ENCODE measurements at regions not wholly inside any gene's neighbourhood (a gene's known extent, or its start where the extent isn't known, plus 50 kb on each side); places are given as distances from the start of the nearest gene placed in this dataset.

DNA sequence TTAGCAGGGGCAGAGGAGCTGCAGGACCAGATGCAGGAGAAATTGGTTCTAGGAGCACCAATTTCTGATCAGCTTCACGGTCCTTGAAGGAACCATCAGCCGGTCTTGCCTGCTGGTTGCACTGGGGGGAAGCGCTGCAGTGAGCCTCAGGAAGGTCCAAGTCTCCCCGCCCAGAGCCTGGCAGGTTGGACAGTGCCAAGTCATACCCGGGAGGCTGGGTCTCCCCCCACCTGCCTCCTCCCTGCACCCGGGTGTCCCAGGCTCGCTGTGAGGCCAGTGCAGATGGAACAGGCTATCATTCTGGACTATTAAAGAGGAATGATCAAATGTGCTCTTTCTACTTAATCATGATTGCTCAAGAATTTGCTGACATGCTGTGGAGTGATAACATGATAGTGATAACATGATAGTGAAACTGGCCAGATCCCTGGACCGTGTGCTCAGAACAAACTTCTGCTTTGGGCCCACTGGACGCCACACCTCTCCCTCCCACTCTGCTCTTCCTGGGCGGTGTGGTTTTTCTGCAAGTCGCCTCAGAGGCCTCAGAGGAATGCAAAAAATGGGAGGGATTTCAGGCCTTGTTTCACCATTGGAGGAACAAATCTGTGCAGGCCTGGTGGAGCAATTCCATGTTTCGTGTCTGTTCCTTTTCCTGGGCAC is 236.0 kb downstream of the IRF8 start:
- Histone ChIP-seq H3K36me3 (no peaks in the 10 kb centered on the region), H3K27ac (no peak overlapping the region), H3K4me3 (no peak overlapping the region), H3K9me3 (no peaks in the 10 kb centered on the region), H3K27me3 (no peaks in the 10 kb centered on the region), H3K4me1 (no peaks in the 10 kb centered on the region)
- 64 to 72% (median 70%) methylated on average over 10 to 12 of the region's 12 CpGs for WGBS, 5 donors
- TF ChIP-seq POLR2A (IDR thresholded peaks at IDR 0.05) (no peak), EP300 (IDR thresholded peaks at IDR 0.05) (no peak), POLR2AphosphoS5 (IDR thresholded peaks at IDR 0.05) (no peak)
- TF ChIP-seq, protein P1, sequence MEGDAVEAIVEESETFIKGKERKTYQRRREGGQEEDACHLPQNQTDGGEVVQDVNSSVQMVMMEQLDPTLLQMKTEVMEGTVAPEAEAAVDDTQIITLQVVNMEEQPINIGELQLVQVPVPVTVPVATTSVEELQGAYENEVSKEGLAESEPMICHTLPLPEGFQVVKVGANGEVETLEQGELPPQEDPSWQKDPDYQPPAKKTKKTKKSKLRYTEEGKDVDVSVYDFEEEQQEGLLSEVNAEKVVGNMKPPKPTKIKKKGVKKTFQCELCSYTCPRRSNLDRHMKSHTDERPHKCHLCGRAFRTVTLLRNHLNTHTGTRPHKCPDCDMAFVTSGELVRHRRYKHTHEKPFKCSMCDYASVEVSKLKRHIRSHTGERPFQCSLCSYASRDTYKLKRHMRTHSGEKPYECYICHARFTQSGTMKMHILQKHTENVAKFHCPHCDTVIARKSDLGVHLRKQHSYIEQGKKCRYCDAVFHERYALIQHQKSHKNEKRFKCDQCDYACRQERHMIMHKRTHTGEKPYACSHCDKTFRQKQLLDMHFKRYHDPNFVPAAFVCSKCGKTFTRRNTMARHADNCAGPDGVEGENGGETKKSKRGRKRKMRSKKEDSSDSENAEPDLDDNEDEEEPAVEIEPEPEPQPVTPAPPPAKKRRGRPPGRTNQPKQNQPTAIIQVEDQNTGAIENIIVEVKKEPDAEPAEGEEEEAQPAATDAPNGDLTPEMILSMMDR (IDR thresholded peaks at IDR 0.05): no peak
- intact Hi-C loops (cut with DNase I; ENCODE audit: low total_unique reads): no loop called here
- no peak for DNase-seq

DNA sequence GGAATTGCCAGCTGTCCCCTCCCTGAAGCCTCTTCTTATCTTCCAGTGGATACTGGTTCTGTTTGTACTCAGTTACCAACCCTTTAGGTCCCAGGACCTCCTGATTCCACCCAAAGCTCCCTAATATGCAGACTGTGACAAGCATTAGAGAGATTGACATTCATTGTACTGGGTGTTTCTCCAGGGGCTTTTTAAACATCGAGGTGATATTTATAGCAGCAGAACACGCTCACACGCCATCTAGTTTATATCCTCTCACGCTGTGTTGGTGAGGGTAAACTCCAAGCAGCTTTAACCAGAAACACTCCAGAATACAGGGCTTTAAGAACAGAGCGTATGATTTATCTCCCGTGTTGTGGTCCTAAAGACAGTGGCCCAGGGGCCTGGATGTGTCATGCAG is 238.4 kb downstream of the IRF8 start:
- intact Hi-C loops (cut with DNase I; ENCODE audit: low total_unique reads): no loop called here
- 67 to 79% (median 70%) methylated on average over 6 of the region's 6 CpGs for WGBS, 5 donors
- H3K36me3 ChIP-seq: no peaks in the 10 kb centered on the region
- no peak overlapping the region for H3K4me3 ChIP-seq
- no peak for DNase-seq
- H3K27ac ChIP-seq: no peak overlapping the region
- no peaks in the 10 kb centered on the region for H3K9me3 ChIP-seq
- TF ChIP-seq EP300 (IDR thresholded peaks at IDR 0.05): no peak
- no peak for TF ChIP-seq POLR2AphosphoS5 (IDR thresholded peaks at IDR 0.05)
- no peak for TF ChIP-seq POLR2A (IDR thresholded peaks at IDR 0.05)
- H3K27me3 ChIP-seq: no peaks in the 10 kb centered on the region
- no peaks in the 10 kb centered on the region for H3K4me1 ChIP-seq

DNA sequence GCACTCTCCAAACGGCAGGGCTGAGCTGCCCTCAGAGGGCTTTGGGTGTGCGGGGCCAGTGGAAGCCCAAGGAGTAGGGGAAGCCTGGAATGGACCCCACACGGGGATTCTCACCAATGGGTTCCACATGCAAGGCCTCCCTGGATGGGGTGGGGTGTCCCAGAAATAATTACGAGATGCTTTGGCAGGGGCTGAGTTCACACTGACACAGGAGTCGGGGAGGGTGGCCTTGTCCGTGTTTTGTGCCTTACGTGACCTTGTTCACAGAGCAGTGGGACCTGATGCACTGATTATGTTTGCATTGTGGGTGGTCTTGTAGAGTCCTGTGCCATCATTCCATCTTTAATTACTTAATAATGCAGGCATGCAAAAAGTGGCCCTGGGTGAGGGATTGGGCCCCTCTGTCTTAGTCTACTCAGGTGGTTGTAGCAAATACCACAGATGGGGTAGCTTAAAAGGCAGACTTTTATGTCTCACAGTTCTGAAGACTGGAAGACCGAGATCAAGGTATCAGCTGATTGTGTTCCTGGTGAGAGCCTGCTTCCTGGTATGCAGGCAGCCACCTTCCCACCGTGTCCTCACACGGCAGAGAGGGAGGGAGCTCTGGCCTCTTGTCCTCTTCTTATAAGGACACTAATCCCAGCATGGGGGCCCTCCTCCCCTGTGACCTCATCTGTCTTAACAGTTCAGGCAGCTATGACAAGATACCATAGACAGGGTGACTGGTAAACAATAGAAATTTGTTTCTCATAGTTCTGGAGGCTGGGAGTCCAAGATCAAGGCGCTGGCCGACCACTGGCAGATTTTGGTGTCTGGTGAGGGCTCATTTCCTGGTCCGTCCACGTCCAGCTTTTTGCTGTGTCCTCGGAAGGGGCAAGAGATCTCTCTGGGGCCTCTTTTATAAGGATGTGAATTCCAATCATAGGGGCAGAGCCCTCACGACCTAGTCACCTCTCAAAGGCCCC is 239.4 kb downstream of the IRF8 start:
- no peak for DNase-seq
- no peak overlapping the region for H3K27ac ChIP-seq
- 67 to 81% (median 71%) methylated on average over 16 of the region's 16 CpGs for WGBS, 5 donors
- no peaks in the 10 kb centered on the region for H3K9me3 ChIP-seq
- no peak overlapping the region for H3K4me3 ChIP-seq
- H3K27me3 ChIP-seq: no peaks in the 10 kb centered on the region
- TF ChIP-seq POLR2A (IDR thresholded peaks at IDR 0.05) (no peak), POLR2AphosphoS5 (IDR thresholded peaks at IDR 0.05) (no peak), EP300 (IDR thresholded peaks at IDR 0.05) (no peak)
- TF ChIP-seq, protein P1 (IDR thresholded peaks at IDR 0.05): no peak
- intact Hi-C loops (cut with DNase I; ENCODE audit: low total_unique reads): no loop called here
- H3K36me3 ChIP-seq: no peaks in the 10 kb centered on the region
- H3K4me1 ChIP-seq: no peaks in the 10 kb centered on the region

DNA sequence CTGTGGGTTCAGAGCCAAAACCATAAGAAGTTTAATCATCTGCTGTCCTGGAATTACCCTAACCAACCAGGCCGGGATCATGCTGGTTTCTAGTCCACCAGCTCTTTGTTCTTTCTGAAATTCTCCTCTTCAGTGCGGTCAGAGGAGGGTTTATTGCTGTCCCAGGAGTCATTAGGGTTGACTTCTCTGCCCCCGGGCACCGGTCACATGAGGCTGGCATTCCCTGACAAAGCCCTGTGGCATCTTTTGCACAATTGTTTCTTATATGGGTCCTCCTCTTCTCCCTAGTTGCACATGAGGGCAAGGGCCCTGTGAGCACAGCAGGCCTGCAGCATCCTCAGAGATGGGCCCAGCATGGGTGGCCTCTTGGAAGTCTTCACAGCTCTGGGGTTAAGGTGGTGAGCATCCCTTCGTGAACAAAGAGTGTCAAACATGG is 243.9 kb downstream of the IRF8 start:
- DNase-seq: no peak
- Histone ChIP-seq H3K4me1 (no peaks in the 10 kb centered on the region), H3K27ac (no peak overlapping the region), H3K9me3 (peaks cover 0 to 1% (median 0%) of the 10 kb centered on the region in 4 donors), H3K27me3 (no peaks in the 10 kb centered on the region), H3K36me3 (no peaks in the 10 kb centered on the region), H3K4me3 (no peak overlapping the region)
- WGBS, 5 donors: 65 to 76% (median 73%) methylated on average over 5 of the region's 5 CpGs
- intact Hi-C loops (cut with DNase I; ENCODE audit: low total_unique reads): no loop called here
- TF ChIP-seq, protein P1 (IDR thresholded peaks at IDR 0.05): no peak
- TF ChIP-seq POLR2A (IDR thresholded peaks at IDR 0.05) (no peak), EP300 (IDR thresholded peaks at IDR 0.05) (no peak), POLR2AphosphoS5 (IDR thresholded peaks at IDR 0.05) (no peak)
